ENCODE measurements at regions not wholly inside any gene's neighbourhood (a gene's known extent, or its start where the extent isn't known, plus 50 kb on each side); places are given as distances from the start of the nearest gene placed in this dataset.

DNA sequence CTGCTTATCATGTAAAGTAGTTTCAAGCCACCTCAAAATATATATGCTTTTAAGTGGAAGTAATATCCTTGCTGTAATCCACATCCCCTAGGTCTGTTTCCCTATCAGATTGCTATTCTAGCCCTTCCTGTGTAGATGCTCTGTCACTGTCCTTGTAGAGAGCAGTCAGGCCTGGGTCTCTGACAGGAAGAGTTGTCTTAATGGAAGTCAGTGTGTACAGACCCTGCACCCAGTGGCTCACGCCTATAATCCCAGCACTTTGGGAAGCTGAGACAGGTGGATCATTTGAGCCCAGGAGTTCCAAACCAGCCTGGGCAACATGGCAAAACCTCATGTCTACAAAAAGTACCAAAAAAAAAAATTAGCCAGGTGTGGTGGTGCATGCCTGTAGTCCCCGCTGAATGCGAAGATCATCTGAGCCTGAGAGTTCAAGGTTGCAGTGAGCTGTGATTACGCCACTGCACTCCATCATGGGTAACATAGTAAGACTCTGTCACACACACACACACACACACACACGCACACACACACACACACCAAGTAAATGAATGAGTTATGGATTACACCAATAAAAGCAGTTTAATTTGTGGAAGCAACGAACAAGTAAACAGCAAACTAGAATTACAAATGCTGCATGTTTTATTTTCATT is 70.2 kb upstream of the DSC1 start:
- intact Hi-C loops (cut with DNase I), result no loop called here
- H3K4me1 ChIP-seq, result peaks cover 0 to 4% (median 0%) of the 10 kb centered on the region in 4 donors
- H3K9me3 ChIP-seq, result no peaks in the 10 kb centered on the region
- WGBS, result 84% methylated on average over 6 of the region's 6 CpGs
- DNase-seq (ENCODE audit: extremely low spot score), result no peak
- H3K36me3 ChIP-seq, result no peaks in the 10 kb centered on the region
- H3K27me3 ChIP-seq, result no peaks in the 10 kb centered on the region
- no peak overlapping the region for H3K27ac ChIP-seq (replicated peaks in 1 of 4)
- TF ChIP-seq EP300 (IDR thresholded peaks at IDR 0.05) (no peak), POLR2AphosphoS5 (IDR thresholded peaks at IDR 0.05) (no peak), POLR2A (IDR thresholded peaks at IDR 0.05; ENCODE audit: low read depth) (no peak)
- TF ChIP-seq, protein P1, sequence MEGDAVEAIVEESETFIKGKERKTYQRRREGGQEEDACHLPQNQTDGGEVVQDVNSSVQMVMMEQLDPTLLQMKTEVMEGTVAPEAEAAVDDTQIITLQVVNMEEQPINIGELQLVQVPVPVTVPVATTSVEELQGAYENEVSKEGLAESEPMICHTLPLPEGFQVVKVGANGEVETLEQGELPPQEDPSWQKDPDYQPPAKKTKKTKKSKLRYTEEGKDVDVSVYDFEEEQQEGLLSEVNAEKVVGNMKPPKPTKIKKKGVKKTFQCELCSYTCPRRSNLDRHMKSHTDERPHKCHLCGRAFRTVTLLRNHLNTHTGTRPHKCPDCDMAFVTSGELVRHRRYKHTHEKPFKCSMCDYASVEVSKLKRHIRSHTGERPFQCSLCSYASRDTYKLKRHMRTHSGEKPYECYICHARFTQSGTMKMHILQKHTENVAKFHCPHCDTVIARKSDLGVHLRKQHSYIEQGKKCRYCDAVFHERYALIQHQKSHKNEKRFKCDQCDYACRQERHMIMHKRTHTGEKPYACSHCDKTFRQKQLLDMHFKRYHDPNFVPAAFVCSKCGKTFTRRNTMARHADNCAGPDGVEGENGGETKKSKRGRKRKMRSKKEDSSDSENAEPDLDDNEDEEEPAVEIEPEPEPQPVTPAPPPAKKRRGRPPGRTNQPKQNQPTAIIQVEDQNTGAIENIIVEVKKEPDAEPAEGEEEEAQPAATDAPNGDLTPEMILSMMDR (IDR thresholded peaks at IDR 0.05), result no peak
- H3K4me3 ChIP-seq, result no peak overlapping the region

DNA sequence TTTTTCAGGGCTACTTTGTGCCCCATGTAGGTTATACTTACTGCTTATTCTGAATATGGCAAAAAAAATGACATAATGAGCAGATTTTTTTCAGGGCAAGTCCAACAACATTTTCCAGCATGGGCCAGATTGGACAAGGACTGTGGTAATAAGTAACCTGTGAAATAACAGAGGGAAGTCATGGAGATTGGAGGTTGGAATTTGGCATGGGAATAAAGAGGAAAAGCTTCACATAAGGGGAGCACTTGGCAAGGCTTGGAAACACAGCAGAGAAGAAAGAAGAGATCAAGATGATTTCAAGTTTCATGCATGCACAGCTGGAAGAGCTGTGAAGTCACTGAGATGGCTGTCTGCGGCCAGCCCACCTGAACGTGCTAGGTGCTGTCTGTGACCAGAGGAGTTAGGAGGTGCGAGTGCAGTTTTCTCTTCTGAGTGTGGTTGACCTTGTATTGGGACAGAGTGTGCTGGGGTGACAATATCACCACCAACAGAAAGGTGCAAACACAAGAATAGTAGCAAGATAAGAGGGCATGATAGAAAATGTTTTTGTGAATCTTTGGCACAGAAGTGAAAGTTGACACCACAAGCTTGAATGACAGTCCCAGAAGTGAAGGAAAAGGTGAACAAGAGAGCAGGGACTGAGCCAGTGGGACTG is 71.1 kb upstream of the DSC1 start:
- 57% methylated on average over 3 of the region's 3 CpGs for WGBS
- no peak overlapping the region for H3K4me3 ChIP-seq
- H3K4me1 ChIP-seq, result peaks cover 0 to 4% (median 0%) of the 10 kb centered on the region in 4 donors
- no peaks in the 10 kb centered on the region for H3K9me3 ChIP-seq
- intact Hi-C loops (cut with DNase I), result no loop called here
- TF ChIP-seq POLR2AphosphoS5 (IDR thresholded peaks at IDR 0.05), result no peak
- TF ChIP-seq, protein P1 (IDR thresholded peaks at IDR 0.05), result no peak
- TF ChIP-seq EP300 (IDR thresholded peaks at IDR 0.05), result no peak
- DNase-seq (ENCODE audit: extremely low spot score), result no peak
- no peak overlapping the region for H3K27ac ChIP-seq (replicated peaks in 1 of 4)
- no peaks in the 10 kb centered on the region for H3K36me3 ChIP-seq
- no peaks in the 10 kb centered on the region for H3K27me3 ChIP-seq

DNA sequence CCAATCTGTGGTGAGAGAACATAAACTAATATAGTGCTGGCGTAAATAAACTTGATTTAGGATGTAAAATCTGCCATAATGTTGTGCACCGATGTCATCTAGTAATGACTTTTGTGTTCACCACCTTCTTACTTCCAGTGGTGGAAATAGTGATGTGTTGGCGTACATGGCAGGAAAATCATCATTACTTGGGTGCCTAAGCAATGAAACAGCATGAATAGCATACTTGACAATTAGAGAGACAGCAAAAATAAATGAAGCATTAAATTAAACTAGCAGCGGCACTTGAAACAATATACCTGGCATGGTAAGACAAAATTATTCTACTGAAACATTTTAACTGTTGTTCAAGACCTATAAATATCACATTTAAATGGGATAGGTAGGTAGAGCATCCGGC is 73.2 kb upstream of the DSC1 start:
- intact Hi-C loops (cut with DNase I), result no loop called here
- no peak for TF ChIP-seq POLR2A (IDR thresholded peaks at IDR 0.05; ENCODE audit: low read depth)
- no peak for TF ChIP-seq POLR2AphosphoS5 (IDR thresholded peaks at IDR 0.05)
- TF ChIP-seq, protein P1 (IDR thresholded peaks at IDR 0.05), result no peak
- TF ChIP-seq EP300 (IDR thresholded peaks at IDR 0.05), result no peak
- H3K36me3 ChIP-seq, result no peaks in the 10 kb centered on the region
- no peaks in the 10 kb centered on the region for H3K27me3 ChIP-seq
- H3K4me3 ChIP-seq, result no peak overlapping the region
- H3K27ac ChIP-seq (replicated peaks in 1 of 4), result no peak overlapping the region
- 87% methylated on average over 5 of the region's 5 CpGs for WGBS
- H3K4me1 ChIP-seq, result peaks cover 0 to 4% (median 0%) of the 10 kb centered on the region in 4 donors
- no peaks in the 10 kb centered on the region for H3K9me3 ChIP-seq
- no peak for DNase-seq (ENCODE audit: extremely low spot score)

DNA sequence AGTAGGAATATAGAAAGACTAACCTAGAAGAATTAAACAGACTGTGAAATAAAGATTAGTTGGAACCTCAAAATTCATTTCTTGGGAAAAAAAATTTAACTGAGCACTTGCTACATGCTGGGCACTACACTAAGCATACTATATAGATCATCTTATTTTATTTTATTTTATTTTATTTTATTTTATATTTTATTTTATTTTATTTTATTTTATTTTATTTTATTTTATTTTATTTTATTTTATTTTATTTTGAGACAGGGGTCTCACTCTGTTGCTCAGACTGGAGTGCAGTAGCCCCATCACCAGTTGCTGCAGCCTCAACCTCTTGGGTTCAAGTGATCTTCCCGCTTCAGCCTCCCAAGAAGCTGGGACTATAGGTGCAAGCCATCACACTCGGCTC is 74.5 kb upstream of the DSC1 start:
- peaks cover 0 to 4% (median 0%) of the 10 kb centered on the region in 4 donors for H3K4me1 ChIP-seq
- WGBS, result 87% methylated on average over 2 of the region's 2 CpGs
- DNase-seq (ENCODE audit: extremely low spot score), result no peak
- no peaks in the 10 kb centered on the region for H3K27me3 ChIP-seq
- no peak overlapping the region for H3K27ac ChIP-seq (replicated peaks in 1 of 4)
- H3K36me3 ChIP-seq, result no peaks in the 10 kb centered on the region
- intact Hi-C loops (cut with DNase I), result no loop called here
- TF ChIP-seq POLR2AphosphoS5 (IDR thresholded peaks at IDR 0.05), result no peak
- TF ChIP-seq EP300 (IDR thresholded peaks at IDR 0.05), result no peak
- TF ChIP-seq, protein P1 (IDR thresholded peaks at IDR 0.05), result no peak
- TF ChIP-seq POLR2A (IDR thresholded peaks at IDR 0.05; ENCODE audit: low read depth), result no peak
- no peaks in the 10 kb centered on the region for H3K9me3 ChIP-seq
- H3K4me3 ChIP-seq, result no peak overlapping the region

Data from esophagus muscularis mucosa (tissue), 4 donors.